Uterus (tissue), 2 donors: ENCODE measurements at regions not wholly inside any gene's neighbourhood (a gene's known extent, or its start where the extent isn't known, plus 50 kb on each side); places are given as distances from the start of the nearest gene placed in this dataset.

Source experiments
- CTCF ChIP-seq, 4 experiments: fragments of 200-600 bp in 2 of 4; fragments of 450-650 bp in 2 of 4; sonication (generic) in 2 of 4; IDR thresholded peaks; one replicate each; pipeline ENCODE4 v1.5.1; 2016 to 2019; ENCODE audit warnings: antibody characterized with exemption in 4 of 4, mild to moderate bottlenecking in 2 of 4, moderate library complexity in 1 of 4
- POLR2A ChIP-seq, 2 donors: fragments of 450-650 bp; IDR thresholded peaks; one replicate each; pipeline ENCODE4 v1.6.1; 2016; ENCODE audit warnings: antibody characterized with exemption in 2 of 2, mild to moderate bottlenecking in 1 of 2, moderate library complexity in 1 of 2

- TF ChIP-seq CTCF (IDR thresholded peaks at IDR 0.05) (no peak), POLR2A (IDR thresholded peaks at IDR 0.05) (no peak)
Measured at GRCh38 chr15:98203872-98204660, 243.6 kb downstream of the ARRDC4 start.
